Lung (tissue), 11 donors: ENCODE measurements at regions not wholly inside any gene's neighbourhood (a gene's known extent, or its start where the extent isn't known, plus 50 kb on each side); places are given as distances from the start of the nearest gene placed in this dataset.

ENCODE experiments used
- ATAC-seq: fragments of 200-7000 bp; cut with Tn5 transposase; one replicate; pipeline ENCODE4 v1.9.1; 2020; ENCODE audit warnings: moderate number of reproducible peaks; ENCODE audit not compliant: insufficient read depth, low FRiP score
- DNase-seq, 3 donors: peaks; one replicate each; pipeline ENCODE4 v3.0.0-alpha.2; 2013 to 2017
- H3K27ac ChIP-seq, 2 donors: one replicate each; pipeline ENCODE4 v1.5.1; 2013; ENCODE audit warnings: mild to moderate bottlenecking in 2 of 2, moderate library complexity in 2 of 2, control low read depth in 1 of 2, inconsistent platforms in 1 of 2, low read depth in 1 of 2, low read length in 1 of 2
- H3K27me3 ChIP-seq, 3 donors: one replicate each; pipeline ENCODE4 v1.5.1; 2013; ENCODE audit warnings: low read length in 2 of 3; ENCODE audit not compliant: control insufficient read depth in 3 of 3, insufficient read depth in 3 of 3
- H3K36me3 ChIP-seq, 4 donors: one replicate each; pipeline ENCODE4 v1.5.1; 2013; ENCODE audit warnings: low read length in 4 of 4, mild to moderate bottlenecking in 1 of 4, moderate library complexity in 1 of 4; ENCODE audit not compliant: control insufficient read depth in 4 of 4, insufficient read depth in 4 of 4
- H3K4me1 ChIP-seq, 5 donors: one replicate each; pipeline ENCODE4 v1.5.1; 2013; ENCODE audit warnings: low read length in 5 of 5, mild to moderate bottlenecking in 2 of 5, moderate library complexity in 1 of 5; ENCODE audit not compliant: control insufficient read depth in 5 of 5, insufficient read depth in 5 of 5
- H3K4me3 ChIP-seq: one replicate; pipeline ENCODE4 v1.5.1; 2013; ENCODE audit warnings: mild to moderate bottlenecking, control low read depth, moderate library complexity
- H3K9ac ChIP-seq, 2 donors: one replicate each; pipeline ENCODE4 v1.5.1; 2013; ENCODE audit warnings: low read length in 2 of 2, control low read depth in 1 of 2; ENCODE audit not compliant: insufficient read depth in 1 of 2
- H3K9me3 ChIP-seq, 4 donors: one replicate each; pipeline ENCODE4 v1.5.1; 2013; ENCODE audit warnings: low read length in 3 of 4, mild to moderate bottlenecking in 1 of 4, moderate library complexity in 1 of 4; ENCODE audit not compliant: control insufficient read depth in 4 of 4, insufficient read depth in 3 of 4
- CTCF ChIP-seq: IDR thresholded peaks from 2 replicates; pipeline ENCODE4 v1.5.1; 2012; ENCODE audit warnings: mild to moderate bottlenecking; ENCODE audit errors: control extremely low read depth, extremely low read depth
- WGBS, 2 donors: extraction: QIAGEN DNeasy Blood & Tissue Kit; methylation state at CpG; one replicate each; pipeline ENCODE4 v1.1.7; 2013; 5-methylcytosine and 5-hydroxymethylcytosine counted together
- donor health status: control.
- donor health status: control.
- donor health status: Bipolar disorder and iron deficiency.
- donor health status: healthy.
- donor health status: DM: yes; HTN: yes; CAD: no.

GRCh38 chr7:1336509-1336908 is 103.8 kb downstream of the UNCX start:
- H3K4me1 ChIP-seq = no peaks in the 10 kb centered on the region
- WGBS, 2 donors = 80 to 93% methylated on average over 3 of the region's 3 CpGs
- ATAC-seq (no peak), DNase-seq (no peak)
- no peak overlapping the region for H3K9ac ChIP-seq
- no peaks in the 10 kb centered on the region for H3K36me3 ChIP-seq
- H3K27me3 ChIP-seq = peaks cover 0 to 10% (median 0%) of the 10 kb centered on the region in 3 donors
- no peak overlapping the region for H3K4me3 ChIP-seq
- H3K27ac ChIP-seq = no peak overlapping the region
- no peak for TF ChIP-seq CTCF
- peaks cover 0 to 16% (median 2%) of the 10 kb centered on the region in 4 donors for H3K9me3 ChIP-seq

- 87 to 89% methylated on average over 2 of the region's 2 CpGs for WGBS, 2 donors
Measured at GRCh38 chr7:1339611-1340010, 106.9 kb downstream of the UNCX start.

GRCh38 chr7:1340031-1340430 is 107.4 kb downstream of the UNCX start:
- Histone ChIP-seq H3K27me3 (peaks cover 0 to 11% (median 0%) of the 10 kb centered on the region in 3 donors), H3K36me3 (no peaks in the 10 kb centered on the region), H3K27ac (no peak overlapping the region), H3K9me3 (peaks cover 0 to 16% (median 2%) of the 10 kb centered on the region in 4 donors), H3K4me1 (no peaks in the 10 kb centered on the region), H3K4me3 (no peak overlapping the region), H3K9ac (no peak overlapping the region)
- TF ChIP-seq CTCF = no peak
- ATAC-seq (no peak), DNase-seq (peak in 1 of 3 donors; percentile 9)
- 68 to 72% methylated on average over 3 of the region's 3 CpGs for WGBS, 2 donors

More at GRCh38 chr7:1339611-1340010, 106.9 kb downstream of the UNCX start:
- H3K27ac ChIP-seq = no peak overlapping the region
- H3K27me3 ChIP-seq = peaks cover 0 to 11% (median 0%) of the 10 kb centered on the region in 3 donors
- no peaks in the 10 kb centered on the region for H3K36me3 ChIP-seq
- TF ChIP-seq CTCF = no peak
- peaks cover 0 to 16% (median 2%) of the 10 kb centered on the region in 4 donors for H3K9me3 ChIP-seq
- ATAC-seq (no peak), DNase-seq (peak in 1 of 3 donors; percentile 4)
- no peak overlapping the region for H3K9ac ChIP-seq
- no peak overlapping the region for H3K4me3 ChIP-seq
- H3K4me1 ChIP-seq = no peaks in the 10 kb centered on the region
